Nephron progenitor cell (in vitro differentiated cells): ENCODE measurements at regions not wholly inside any gene's neighbourhood (a gene's known extent, or its start where the extent isn't known, plus 50 kb on each side); places are given as distances from the start of the nearest gene placed in this dataset.

Source experiments
- DNase-seq: peaks from one replicate; pipeline ENCODE4 v3.0.0; 2021
- H3K27ac Mint-ChIP-seq: 2 replicates; pipeline ENCODE4 v1.8.0; 2021; ENCODE audit warnings: mild to moderate bottlenecking, moderate library complexity, mixed read lengths
- H3K27me3 Mint-ChIP-seq: 2 replicates; pipeline ENCODE4 v1.8.0; 2021; ENCODE audit warnings: mild to moderate bottlenecking, low read depth, mixed read lengths; ENCODE audit not compliant: poor library complexity
- H3K36me3 Mint-ChIP-seq: 2 replicates; pipeline ENCODE4 v1.8.0; 2021; ENCODE audit warnings: low read depth, mixed read lengths
- H3K4me1 Mint-ChIP-seq: 2 replicates; pipeline ENCODE4 v1.8.0; 2021; ENCODE audit warnings: mixed read lengths
- H3K4me3 Mint-ChIP-seq: 2 replicates; pipeline ENCODE4 v1.8.0; 2021; ENCODE audit warnings: mild to moderate bottlenecking, moderate library complexity, mixed read lengths
- H3K9me3 Mint-ChIP-seq: 2 replicates; pipeline ENCODE4 v1.8.0; 2021; ENCODE audit warnings: mild to moderate bottlenecking, moderate library complexity, mixed read lengths
- TF ChIP-seq, protein P1 (sequence below): fragments of 200-600 bp; sonication (generic); IDR thresholded peaks from 2 replicates; pipeline ENCODE4 v1.5.0; 2021; ENCODE audit warnings: antibody characterized with exemption

GRCh38 chr15:70348226-70348543, 250.5 kb upstream of the TLE3 start:
- H3K36me3 Mint-ChIP-seq, result no peaks in the 10 kb centered on the region
- peaks cover 18% of the 10 kb centered on the region for H3K27me3 Mint-ChIP-seq
- DNase-seq, result no peak
- H3K9me3 Mint-ChIP-seq, result no peaks in the 10 kb centered on the region
- TF ChIP-seq, protein P1, sequence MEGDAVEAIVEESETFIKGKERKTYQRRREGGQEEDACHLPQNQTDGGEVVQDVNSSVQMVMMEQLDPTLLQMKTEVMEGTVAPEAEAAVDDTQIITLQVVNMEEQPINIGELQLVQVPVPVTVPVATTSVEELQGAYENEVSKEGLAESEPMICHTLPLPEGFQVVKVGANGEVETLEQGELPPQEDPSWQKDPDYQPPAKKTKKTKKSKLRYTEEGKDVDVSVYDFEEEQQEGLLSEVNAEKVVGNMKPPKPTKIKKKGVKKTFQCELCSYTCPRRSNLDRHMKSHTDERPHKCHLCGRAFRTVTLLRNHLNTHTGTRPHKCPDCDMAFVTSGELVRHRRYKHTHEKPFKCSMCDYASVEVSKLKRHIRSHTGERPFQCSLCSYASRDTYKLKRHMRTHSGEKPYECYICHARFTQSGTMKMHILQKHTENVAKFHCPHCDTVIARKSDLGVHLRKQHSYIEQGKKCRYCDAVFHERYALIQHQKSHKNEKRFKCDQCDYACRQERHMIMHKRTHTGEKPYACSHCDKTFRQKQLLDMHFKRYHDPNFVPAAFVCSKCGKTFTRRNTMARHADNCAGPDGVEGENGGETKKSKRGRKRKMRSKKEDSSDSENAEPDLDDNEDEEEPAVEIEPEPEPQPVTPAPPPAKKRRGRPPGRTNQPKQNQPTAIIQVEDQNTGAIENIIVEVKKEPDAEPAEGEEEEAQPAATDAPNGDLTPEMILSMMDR, result no peak
- H3K4me3 Mint-ChIP-seq, result no peak overlapping the region
- H3K27ac Mint-ChIP-seq, result no peak overlapping the region
- peaks cover 40% of the 10 kb centered on the region for H3K4me1 Mint-ChIP-seq

DNA sequence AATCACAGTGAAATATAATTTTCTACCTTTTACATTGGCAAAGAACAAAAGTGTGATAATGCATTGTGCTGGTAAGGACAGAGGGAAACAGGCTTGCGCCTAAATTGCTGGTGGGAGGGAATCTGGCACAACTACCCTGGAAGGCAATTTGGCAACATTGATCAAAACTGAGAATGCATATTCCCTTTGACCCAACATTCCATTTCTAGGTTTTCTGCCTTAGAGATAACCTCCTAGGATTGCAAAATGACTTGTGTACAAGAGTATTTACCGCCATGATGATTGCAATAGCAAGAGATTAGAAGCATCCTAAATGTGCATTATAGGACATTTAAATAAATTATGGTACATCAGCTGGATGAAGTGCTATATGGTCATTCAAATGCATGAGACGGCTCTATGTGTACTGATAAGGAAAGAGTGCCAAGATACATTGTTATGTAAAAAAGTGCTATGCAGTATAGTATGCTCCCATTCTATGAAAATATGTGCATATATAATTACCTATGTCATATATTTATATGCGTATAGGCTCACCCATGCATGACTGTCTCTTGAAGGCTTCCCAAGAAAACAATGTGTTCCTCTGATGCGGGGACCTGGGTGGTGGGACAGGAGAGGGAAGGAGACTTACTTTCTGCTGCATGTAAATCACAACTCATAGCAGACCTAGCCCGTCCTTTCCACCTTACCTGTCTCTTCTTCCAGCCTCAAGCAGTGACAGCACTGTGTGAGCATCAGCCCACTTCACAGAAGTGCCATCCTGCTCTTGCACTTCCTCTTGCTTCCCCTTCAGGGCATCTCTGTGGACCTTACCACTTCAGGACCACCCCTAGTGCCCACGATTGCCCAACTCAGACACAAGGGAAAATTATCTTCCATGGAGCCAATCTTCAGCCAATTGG, 249.9 kb upstream of the TLE3 start:
- Mint-ChIP-seq H3K4me1 (peaks cover 40% of the 10 kb centered on the region), H3K36me3 (no peaks in the 10 kb centered on the region), H3K27me3 (peaks cover 18% of the 10 kb centered on the region), H3K4me3 (no peak overlapping the region), H3K9me3 (no peaks in the 10 kb centered on the region), H3K27ac (no peak overlapping the region)
- no peak for DNase-seq
- TF ChIP-seq, protein P1, result no peak

DNA sequence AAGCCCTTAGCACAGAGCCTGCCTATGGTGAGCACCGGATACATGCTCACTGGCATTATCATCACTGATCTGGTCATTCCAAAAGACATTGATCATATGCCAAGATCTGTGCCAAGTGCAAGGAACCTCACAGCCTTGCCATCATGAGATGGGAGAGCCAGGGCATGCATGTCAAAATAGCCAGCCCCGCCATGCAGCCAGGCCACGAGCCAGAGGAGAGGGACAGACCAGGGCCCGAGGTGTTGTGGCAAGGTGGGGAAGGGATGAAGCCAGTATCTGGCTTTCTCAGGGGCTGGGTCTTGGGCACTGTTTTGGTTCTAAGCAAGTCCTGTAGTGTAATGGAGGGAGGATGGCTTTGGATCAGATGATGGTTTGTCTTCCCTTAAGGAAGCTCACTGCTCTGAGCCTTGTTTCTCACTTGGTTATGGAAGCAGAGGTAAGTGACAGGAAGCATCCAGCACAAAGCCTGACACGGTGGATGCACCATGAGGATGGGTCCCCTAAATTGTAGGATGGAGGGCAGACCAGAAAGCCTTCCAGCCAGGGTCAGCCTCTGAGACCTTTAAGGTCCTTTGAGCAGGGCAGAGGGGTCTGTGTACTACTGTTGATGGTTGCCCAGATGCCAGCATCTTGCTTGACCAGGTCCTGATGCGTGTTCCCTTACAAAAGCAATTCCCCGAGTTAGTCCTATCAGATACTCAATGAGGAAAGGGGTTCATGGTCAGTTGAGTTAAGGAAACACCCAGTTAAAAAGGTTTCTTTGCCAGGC, 247.7 kb upstream of the TLE3 start:
- Mint-ChIP-seq H3K4me3 (no peak overlapping the region), H3K27ac (no peak overlapping the region), H3K4me1 (peaks cover 45% of the 10 kb centered on the region), H3K9me3 (no peaks in the 10 kb centered on the region), H3K27me3 (peaks cover 13% of the 10 kb centered on the region), H3K36me3 (no peaks in the 10 kb centered on the region)
- TF ChIP-seq, protein P1, result no peak
- DNase-seq, result no peak

DNA sequence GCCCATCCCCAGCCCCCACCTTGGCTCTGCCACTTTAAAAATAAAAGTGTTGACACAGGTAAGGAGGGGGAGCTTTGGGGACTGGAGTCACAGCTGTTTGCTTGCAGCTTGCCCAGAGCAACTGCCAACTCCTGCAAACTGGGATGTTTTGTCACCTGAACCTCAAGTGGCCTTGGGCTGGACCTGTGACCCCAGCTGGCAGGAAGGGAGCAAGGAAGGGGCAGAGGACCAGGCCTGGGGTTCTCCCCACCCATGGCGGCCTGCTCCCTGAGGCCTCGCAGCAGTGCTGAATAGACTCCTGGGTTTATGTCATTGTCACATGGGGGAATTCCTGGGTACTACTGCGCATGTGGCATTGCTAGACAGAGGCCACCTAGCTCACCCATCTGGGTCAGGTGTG, 246.9 kb upstream of the TLE3 start:
- no peak overlapping the region for H3K4me3 Mint-ChIP-seq
- TF ChIP-seq, protein P1, result no peak
- peaks cover 19% of the 10 kb centered on the region for H3K27me3 Mint-ChIP-seq
- no peaks in the 10 kb centered on the region for H3K36me3 Mint-ChIP-seq
- H3K4me1 Mint-ChIP-seq, result peaks cover 40% of the 10 kb centered on the region
- H3K27ac Mint-ChIP-seq, result no peak overlapping the region
- no peaks in the 10 kb centered on the region for H3K9me3 Mint-ChIP-seq
- no peak for DNase-seq

DNA sequence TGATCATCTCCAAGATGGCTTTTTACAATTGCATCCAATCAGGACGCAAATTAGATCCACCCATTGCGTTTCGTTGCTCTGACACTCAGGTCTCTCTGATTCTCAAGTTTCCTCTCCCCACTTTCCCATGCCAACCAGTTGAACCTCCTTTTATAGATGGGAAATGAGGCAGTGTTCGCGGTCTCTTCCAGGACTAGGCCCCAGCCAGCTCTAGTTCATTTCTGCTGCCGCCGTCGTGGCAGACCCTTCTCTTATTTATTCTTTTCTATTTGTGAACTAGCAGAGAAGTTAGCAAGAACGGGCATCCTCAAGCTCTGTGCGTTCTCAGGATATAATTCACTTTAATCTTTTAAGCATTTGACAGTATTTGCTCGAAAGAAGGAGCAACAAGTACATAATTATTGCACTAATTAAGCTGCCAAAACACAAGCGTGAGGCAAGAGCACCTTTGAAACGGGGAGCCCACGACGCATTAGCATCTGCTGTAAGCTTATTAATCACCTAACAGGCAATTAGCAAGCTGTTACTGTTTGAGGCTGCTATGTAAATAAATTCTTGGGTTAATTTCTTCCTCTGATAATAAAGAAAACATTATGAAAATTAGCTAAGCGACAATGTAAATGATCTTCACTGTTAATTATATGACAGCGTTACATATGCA, 246.4 kb upstream of the TLE3 start:
- H3K4me3 Mint-ChIP-seq, result no peak overlapping the region
- no peaks in the 10 kb centered on the region for H3K9me3 Mint-ChIP-seq
- H3K4me1 Mint-ChIP-seq, result peaks cover 35% of the 10 kb centered on the region
- peaks cover 19% of the 10 kb centered on the region for H3K27me3 Mint-ChIP-seq
- TF ChIP-seq, protein P1, result no peak
- no peak for DNase-seq
- H3K27ac Mint-ChIP-seq, result no peak overlapping the region
- no peaks in the 10 kb centered on the region for H3K36me3 Mint-ChIP-seq
